Panc1 (cell line): ENCODE measurements at regions not wholly inside any gene's neighbourhood (a gene's known extent, or its start where the extent isn't known, plus 50 kb on each side); places are given as distances from the start of the nearest gene placed in this dataset.

Experiments
- ATAC-seq: fragments of 200-7000 bp; cut with Tn5 transposase; 2 replicates; pipeline ENCODE4 v1.9.1; 2020; ENCODE audit warnings: mild to moderate bottlenecking, moderate library complexity
- BruUV-seq: library from RNA; stranded (reverse); fragments of 400-500 nt; replicated peaks from 2 replicates; lab custom pipeline; 2021; lab: Mats Ljungman, UMichigan
- CTCF ChIA-PET: fragments of 300-600 bp; sonication (Branson Sonifier 250); formaldehyde crosslinking; loops from one replicate; lab custom pipeline; 2022; ENCODE audit warnings: antibody characterized with exemption; lab: Charles Lee
- POLR2A ChIA-PET: fragments of 300-600 bp; sonication (Branson Sonifier 250); formaldehyde crosslinking; loops from one replicate; lab custom pipeline; 2022; ENCODE audit warnings: antibody characterized with exemption; lab: Charles Lee
- DNase-seq: peaks from one replicate; pipeline ENCODE4 v3.0.0-alpha.2; 2010; ENCODE audit warnings: low read depth, low spot score
- H3K27ac ChIP-seq: 2 replicates; pipeline ENCODE4 v1.5.1; 2011; ENCODE audit warnings: mild to moderate bottlenecking, low read length, inconsistent platforms
- H3K27me3 ChIP-seq: fragments of 200-500 bp; sonication (Bioruptor generic); 2 replicates; pipeline ENCODE4 v1.6.0; 2014; ENCODE audit warnings: low read length, inconsistent platforms; ENCODE audit not compliant: control insufficient read depth, insufficient read depth
- H3K36me3 ChIP-seq: fragments of 200-500 bp; sonication (Bioruptor generic); 2 replicates; pipeline ENCODE4 v1.5.1; 2014; ENCODE audit warnings: inconsistent platforms, mild to moderate bottlenecking, low read length, moderate library complexity; ENCODE audit not compliant: control insufficient read depth, insufficient read depth
- H3K4me1 ChIP-seq: 2 replicates; pipeline ENCODE4 v1.5.1; 2011; ENCODE audit warnings: inconsistent platforms, mild to moderate bottlenecking, low read length, moderate library complexity; ENCODE audit not compliant: control insufficient read depth, insufficient read depth
- H3K4me3 ChIP-seq, 2 experiments: 2 replicates each; pipeline ENCODE4 v1.5.1; 2011 to 2012; ENCODE audit warnings: low read depth in 2 of 2, low read length in 2 of 2, mild to moderate bottlenecking in 2 of 2, inconsistent platforms in 1 of 2, moderate library complexity in 1 of 2
- H3K9me3 ChIP-seq: fragments of 200-500 bp; sonication (Bioruptor generic); 2 replicates; pipeline ENCODE4 v1.5.1; 2014; ENCODE audit warnings: low read depth, mild to moderate bottlenecking, inconsistent platforms, low read length, moderate library complexity; ENCODE audit not compliant: control insufficient read depth, insufficient read depth
- POLR2AphosphoS5 ChIP-seq: IDR thresholded peaks from 2 replicates; pipeline ENCODE4 v1.6.1; 2012; ENCODE audit warnings: mild to moderate bottlenecking, low read depth, low read length, moderate library complexity
- SIN3A ChIP-seq: IDR thresholded peaks from 2 replicates; pipeline ENCODE4 v1.6.1; 2012; ENCODE audit warnings: low read depth, mild to moderate bottlenecking, low read length, moderate library complexity, borderline replicate concordance; ENCODE audit not compliant: insufficient read depth
- TCF7L2 ChIP-seq: IDR thresholded peaks from 2 replicates; pipeline ENCODE4 v1.6.1; 2011; ENCODE audit warnings: mild to moderate bottlenecking, low read depth, low read length, inconsistent platforms
- in situ Hi-C: cut with HindIII; loops from 2 replicates; pipeline ENCODE4 v1.10.0; 2016; ENCODE audit warnings: low sequenced_read_pairs, low pct_unique_long_range_greater_than_20kb
- intact Hi-C: fragments of 100-400 bp; cut with micrococcal nuclease; formaldehyde crosslinking; loops from one replicate; pipeline ENCODE4 v1.10.0; 2022; ENCODE audit not compliant: unreplicated experiment
- TF ChIP-seq, protein P1 (sequence below): fragments of 450-650 bp; IDR thresholded peaks from 2 replicates; pipeline ENCODE4 v1.5.1; 2017; ENCODE audit warnings: mild to moderate bottlenecking
- TF ChIP-seq, protein P2 (sequence below), 2 experiments: IDR thresholded peaks; 2 replicates each; pipeline ENCODE4 v1.6.1; 2011 to 2012; ENCODE audit warnings: low read depth in 2 of 2, control low read depth in 1 of 2, low read length in 1 of 2, mild to moderate bottlenecking in 1 of 2, moderate library complexity in 1 of 2; ENCODE audit not compliant: insufficient read depth in 1 of 2

DNA sequence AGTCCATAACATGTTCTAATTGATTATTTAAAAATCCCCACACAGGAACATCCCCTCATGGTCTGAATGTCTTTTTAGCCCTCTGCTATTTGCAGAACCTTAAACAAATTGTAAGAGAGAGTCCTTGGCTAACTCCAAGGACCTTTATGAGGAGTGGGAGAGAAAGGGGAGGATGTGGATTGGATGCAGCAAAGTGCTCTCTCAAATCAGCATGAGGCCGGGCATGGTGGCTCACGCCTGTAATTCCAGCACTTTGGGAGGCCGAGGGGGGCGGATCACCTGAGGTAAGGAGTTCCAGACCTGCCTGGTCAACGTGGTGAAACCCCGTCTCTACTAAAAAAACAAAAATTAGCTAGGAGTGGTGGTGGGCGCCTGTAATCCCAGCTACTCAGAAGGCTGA, 154.8 kb downstream of the TGFB2 start:
- POLR2A ChIA-PET, result interaction anchor here (0.6 kb wide), 1 partner anchor 110 kb away, joined by 8 read pairs; no protein-coding TSS in a partner anchor
- no peak for DNase-seq
- Histone ChIP-seq H3K4me1 (peaks cover 21% of the 10 kb centered on the region; the same call in 1 of the 2 replicates), H3K4me3 (no peak overlapping the region), H3K9me3 (peaks cover 3% of the 10 kb centered on the region; the same call in 1 of the 2 replicates), H3K27me3 (no peaks in the 10 kb centered on the region), H3K36me3 (no peaks in the 10 kb centered on the region), H3K27ac (peak overlapping the region; percentile 86)
- TF ChIP-seq, protein P1, sequence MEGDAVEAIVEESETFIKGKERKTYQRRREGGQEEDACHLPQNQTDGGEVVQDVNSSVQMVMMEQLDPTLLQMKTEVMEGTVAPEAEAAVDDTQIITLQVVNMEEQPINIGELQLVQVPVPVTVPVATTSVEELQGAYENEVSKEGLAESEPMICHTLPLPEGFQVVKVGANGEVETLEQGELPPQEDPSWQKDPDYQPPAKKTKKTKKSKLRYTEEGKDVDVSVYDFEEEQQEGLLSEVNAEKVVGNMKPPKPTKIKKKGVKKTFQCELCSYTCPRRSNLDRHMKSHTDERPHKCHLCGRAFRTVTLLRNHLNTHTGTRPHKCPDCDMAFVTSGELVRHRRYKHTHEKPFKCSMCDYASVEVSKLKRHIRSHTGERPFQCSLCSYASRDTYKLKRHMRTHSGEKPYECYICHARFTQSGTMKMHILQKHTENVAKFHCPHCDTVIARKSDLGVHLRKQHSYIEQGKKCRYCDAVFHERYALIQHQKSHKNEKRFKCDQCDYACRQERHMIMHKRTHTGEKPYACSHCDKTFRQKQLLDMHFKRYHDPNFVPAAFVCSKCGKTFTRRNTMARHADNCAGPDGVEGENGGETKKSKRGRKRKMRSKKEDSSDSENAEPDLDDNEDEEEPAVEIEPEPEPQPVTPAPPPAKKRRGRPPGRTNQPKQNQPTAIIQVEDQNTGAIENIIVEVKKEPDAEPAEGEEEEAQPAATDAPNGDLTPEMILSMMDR, result no peak
- TF ChIP-seq, protein P2, sequence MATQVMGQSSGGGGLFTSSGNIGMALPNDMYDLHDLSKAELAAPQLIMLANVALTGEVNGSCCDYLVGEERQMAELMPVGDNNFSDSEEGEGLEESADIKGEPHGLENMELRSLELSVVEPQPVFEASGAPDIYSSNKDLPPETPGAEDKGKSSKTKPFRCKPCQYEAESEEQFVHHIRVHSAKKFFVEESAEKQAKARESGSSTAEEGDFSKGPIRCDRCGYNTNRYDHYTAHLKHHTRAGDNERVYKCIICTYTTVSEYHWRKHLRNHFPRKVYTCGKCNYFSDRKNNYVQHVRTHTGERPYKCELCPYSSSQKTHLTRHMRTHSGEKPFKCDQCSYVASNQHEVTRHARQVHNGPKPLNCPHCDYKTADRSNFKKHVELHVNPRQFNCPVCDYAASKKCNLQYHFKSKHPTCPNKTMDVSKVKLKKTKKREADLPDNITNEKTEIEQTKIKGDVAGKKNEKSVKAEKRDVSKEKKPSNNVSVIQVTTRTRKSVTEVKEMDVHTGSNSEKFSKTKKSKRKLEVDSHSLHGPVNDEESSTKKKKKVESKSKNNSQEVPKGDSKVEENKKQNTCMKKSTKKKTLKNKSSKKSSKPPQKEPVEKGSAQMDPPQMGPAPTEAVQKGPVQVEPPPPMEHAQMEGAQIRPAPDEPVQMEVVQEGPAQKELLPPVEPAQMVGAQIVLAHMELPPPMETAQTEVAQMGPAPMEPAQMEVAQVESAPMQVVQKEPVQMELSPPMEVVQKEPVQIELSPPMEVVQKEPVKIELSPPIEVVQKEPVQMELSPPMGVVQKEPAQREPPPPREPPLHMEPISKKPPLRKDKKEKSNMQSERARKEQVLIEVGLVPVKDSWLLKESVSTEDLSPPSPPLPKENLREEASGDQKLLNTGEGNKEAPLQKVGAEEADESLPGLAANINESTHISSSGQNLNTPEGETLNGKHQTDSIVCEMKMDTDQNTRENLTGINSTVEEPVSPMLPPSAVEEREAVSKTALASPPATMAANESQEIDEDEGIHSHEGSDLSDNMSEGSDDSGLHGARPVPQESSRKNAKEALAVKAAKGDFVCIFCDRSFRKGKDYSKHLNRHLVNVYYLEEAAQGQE (IDR thresholded peaks at IDR 0.05; ENCODE audit: insufficient read depth in 1 of 2, low read depth in 2 of 2, low read length in 1 of 2), result no peak
- no peak for TF ChIP-seq SIN3A
- no peak for TF ChIP-seq TCF7L2
- no peak for TF ChIP-seq POLR2AphosphoS5
- CTCF ChIA-PET, result no interaction called here
- ATAC-seq, result no peak
- in situ Hi-C loops (no loop called here), intact Hi-C loops (no loop called here)
- no TSS peak for BruUV-seq

DNA sequence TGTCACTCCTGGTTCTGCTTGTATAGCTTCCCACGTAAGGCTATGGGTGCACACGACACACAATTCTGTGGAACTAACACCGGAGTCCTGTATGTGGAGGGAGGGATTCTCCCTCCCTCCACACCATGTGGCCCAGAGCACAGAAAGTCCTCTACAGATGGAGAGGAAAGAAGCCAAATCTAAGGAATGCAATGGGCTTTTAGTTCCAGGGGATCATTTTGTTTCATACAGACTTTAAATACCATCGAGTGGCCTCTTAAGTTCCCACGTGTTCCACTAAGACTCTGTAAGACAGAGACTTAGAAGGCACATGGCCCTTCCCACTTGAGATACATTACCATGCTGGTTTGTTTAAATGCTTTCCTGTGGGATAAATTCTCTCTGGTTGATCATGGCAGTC, 156.0 kb downstream of the TGFB2 start:
- DNase-seq, result no peak
- intact Hi-C loops, result no loop called here
- no peak overlapping the region for H3K4me3 ChIP-seq
- H3K27ac ChIP-seq, result peak overlapping the region; percentile 64
- no peak for TF ChIP-seq POLR2AphosphoS5
- TF ChIP-seq, protein P1, result no peak
- TF ChIP-seq, protein P2 (IDR thresholded peaks at IDR 0.05; ENCODE audit: insufficient read depth in 1 of 2, low read depth in 2 of 2, low read length in 1 of 2), result no peak
- TF ChIP-seq SIN3A, result no peak
- TF ChIP-seq TCF7L2, result no peak
- in situ Hi-C loops, result no loop called here
- H3K9me3 ChIP-seq, result no peaks in the 10 kb centered on the region; the same call in 1 of the 2 replicates
- no peaks in the 10 kb centered on the region for H3K36me3 ChIP-seq
- CTCF ChIA-PET, result no interaction called here
- POLR2A ChIA-PET, result no interaction called here
- ATAC-seq, result no peak
- no peaks in the 10 kb centered on the region for H3K27me3 ChIP-seq
- peaks cover 21% of the 10 kb centered on the region; the same call in 1 of the 2 replicates for H3K4me1 ChIP-seq
- no TSS peak for BruUV-seq
